ENCODE measurements at regions not wholly inside any gene's neighbourhood (a gene's known extent, or its start where the extent isn't known, plus 50 kb on each side); places are given as distances from the start of the nearest gene placed in this dataset.

GRCh38 chr2:122843503-122843902 lies 1088.1 kb downstream of the TSN start:
- Histone ChIP-seq H3K9me3 (no peaks in the 10 kb centered on the region), H3K4me3 (no peak overlapping the region), H3K27ac (no peak overlapping the region), H3K27me3 (no peaks in the 10 kb centered on the region), H3K36me3 (no peaks in the 10 kb centered on the region), H3K4me1 (no peaks in the 10 kb centered on the region)
- no peak for DNase-seq
- intact Hi-C loops (cut with DNase I) = no loop called here
- WGBS, 2 donors = 50 to 79% methylated on average over 3 of the region's 3 CpGs
- TF ChIP-seq POLR2A (IDR thresholded peaks at IDR 0.05) = no peak
- TF ChIP-seq CTCF (IDR thresholded peaks at IDR 0.05) = no peak

- Histone ChIP-seq H3K27ac (no peak overlapping the region), H3K27me3 (no peaks in the 10 kb centered on the region), H3K36me3 (no peaks in the 10 kb centered on the region), H3K4me1 (no peaks in the 10 kb centered on the region), H3K9me3 (no peaks in the 10 kb centered on the region), H3K4me3 (no peak overlapping the region)
- DNase-seq = no peak
- TF ChIP-seq POLR2A (IDR thresholded peaks at IDR 0.05) (no peak), CTCF (IDR thresholded peaks at IDR 0.05) (no peak)
- 45 to 49% methylated on average over 4 of the region's 4 CpGs for WGBS, 2 donors
- intact Hi-C loops (cut with DNase I) = no loop called here
Measured at GRCh38 chr2:122851161-122851560, 1095.7 kb downstream of the TSN start.

GRCh38 chr2:122851972-122852531 lies 1096.6 kb downstream of the TSN start:
- Histone ChIP-seq H3K27ac (no peak overlapping the region), H3K4me1 (no peaks in the 10 kb centered on the region), H3K9me3 (no peaks in the 10 kb centered on the region), H3K4me3 (no peak overlapping the region), H3K36me3 (no peaks in the 10 kb centered on the region), H3K27me3 (no peaks in the 10 kb centered on the region)
- no peak for DNase-seq
- intact Hi-C loops (cut with DNase I) = no loop called here
- WGBS, 2 donors = 55 to 61% methylated on average over 4 of the region's 4 CpGs
- TF ChIP-seq POLR2A (IDR thresholded peaks at IDR 0.05) (no peak), CTCF (IDR thresholded peaks at IDR 0.05) (no peak)

GRCh38 chr2:122856696-122857095 lies 1101.2 kb downstream of the TSN start:
- no peak overlapping the region for H3K27ac ChIP-seq
- H3K4me3 ChIP-seq = no peak overlapping the region
- WGBS, 2 donors = 50 to 80% methylated on average over 5 of the region's 5 CpGs
- no peaks in the 10 kb centered on the region for H3K4me1 ChIP-seq
- intact Hi-C loops (cut with DNase I) = no loop called here
- H3K36me3 ChIP-seq = no peaks in the 10 kb centered on the region
- TF ChIP-seq POLR2A (IDR thresholded peaks at IDR 0.05) (no peak), CTCF (IDR thresholded peaks at IDR 0.05) (no peak)
- H3K9me3 ChIP-seq = no peaks in the 10 kb centered on the region
- no peaks in the 10 kb centered on the region for H3K27me3 ChIP-seq
- no peak for DNase-seq

GRCh38 chr2:122858075-122858702 lies 1102.7 kb downstream of the TSN start:
- Histone ChIP-seq H3K4me1 (no peaks in the 10 kb centered on the region), H3K27ac (no peak overlapping the region), H3K4me3 (no peak overlapping the region), H3K9me3 (no peaks in the 10 kb centered on the region), H3K27me3 (no peaks in the 10 kb centered on the region), H3K36me3 (no peaks in the 10 kb centered on the region)
- WGBS, 2 donors = 63 to 66% methylated on average over 2 of the region's 2 CpGs
- intact Hi-C loops (cut with DNase I) = no loop called here
- DNase-seq = no peak
- TF ChIP-seq CTCF (IDR thresholded peaks at IDR 0.05) (no peak), POLR2A (IDR thresholded peaks at IDR 0.05) (no peak)

Data from esophagus squamous epithelium (tissue), 5 donors.